HCT116 (cell line): ENCODE measurements at regions not wholly inside any gene's neighbourhood (a gene's known extent, or its start where the extent isn't known, plus 50 kb on each side); places are given as distances from the start of the nearest gene placed in this dataset.

ENCODE experiments used
- CTCF ChIP-seq, 3 experiments: fragments of 200-600 bp in 1 of 3; sonication (generic) in 1 of 3; IDR thresholded peaks in 2 of 3; conservative IDR thresholded peaks in 1 of 3; 2 replicates each; pipeline ENCODE4 v1.5.1; 2012 to 2017; ENCODE audit warnings: low read depth in 2 of 3, low read length in 2 of 3, antibody characterized with exemption in 1 of 3, borderline replicate concordance in 1 of 3, control low read depth in 1 of 3, mild to moderate bottlenecking in 1 of 3, mixed read lengths in 1 of 3, mixed run types in 1 of 3, moderate library complexity in 1 of 3; ENCODE audit not compliant: insufficient read depth in 1 of 3
- EZH2phosphoT487 ChIP-seq: fragments of 200-600 bp; IDR thresholded peaks from 2 replicates; pipeline ENCODE4 v1.6.1; 2018; ENCODE audit warnings: antibody characterized with exemption, borderline replicate concordance
- POLR2A ChIP-seq: IDR thresholded peaks from 2 replicates; pipeline ENCODE4 v1.7.0; 2011; ENCODE audit warnings: borderline replicate concordance; ENCODE audit not compliant: insufficient read depth, insufficient read length; ENCODE audit errors: extremely low read depth
- POLR2AphosphoS5 ChIP-seq: IDR thresholded peaks from 2 replicates; pipeline ENCODE4 v1.6.1; 2011; ENCODE audit warnings: mild to moderate bottlenecking, low read depth, low read length, moderate library complexity
- ZNF274 ChIP-seq: fragments of 200-500 bp; sonication (Bioruptor generic); IDR thresholded peaks from 2 replicates; pipeline ENCODE4 v1.6.1; 2014; ENCODE audit warnings: mild to moderate bottlenecking, low read depth, low read length, inconsistent platforms

- TF ChIP-seq CTCF (IDR thresholded peaks at IDR 0.05 in 2 of 3, conservative IDR thresholded peaks at IDR 0.05 in 1 of 3; ENCODE audit: borderline replicate concordance in 1 of 3, insufficient read depth in 1 of 3, low read depth in 2 of 3, low read length in 2 of 3): no peak
- TF ChIP-seq EZH2phosphoT487: no peak
- TF ChIP-seq POLR2AphosphoS5: no peak
- no peak for TF ChIP-seq ZNF274
- no peak for TF ChIP-seq POLR2A
Measured at GRCh38 chr13:68745502-68745901, 1362.1 kb upstream of the ATXN8OS start.
